GM23338 (cell line): ENCODE measurements at regions not wholly inside any gene's neighbourhood (a gene's known extent, or its start where the extent isn't known, plus 50 kb on each side); places are given as distances from the start of the nearest gene placed in this dataset.

Source experiments
- CREB1 ChIP-seq: fragments of 250-450 bp; sonication (Bioruptor Pico); IDR thresholded peaks from 2 replicates; pipeline ENCODE4 v1.5.0; 2020; ENCODE audit warnings: low read depth, mild to moderate bottlenecking, moderate library complexity
- EZH2 ChIP-seq: fragments of 200-600 bp; sonication (generic); IDR thresholded peaks from one replicate; pipeline ENCODE4 v1.8.0; 2017; ENCODE audit warnings: antibody characterized with exemption, mild to moderate bottlenecking, low read depth; ENCODE audit not compliant: unreplicated experiment
- EZH2phosphoT487 ChIP-seq: fragments of 200-600 bp; sonication (generic); IDR thresholded peaks from one replicate; pipeline ENCODE4 v1.8.1; 2018; ENCODE audit warnings: antibody characterized with exemption; ENCODE audit not compliant: unreplicated experiment
- JUNB ChIP-seq: IDR thresholded peaks from one replicate; pipeline ENCODE4 v1.6.1; 2016; ENCODE audit warnings: antibody characterized with exemption; ENCODE audit not compliant: unreplicated experiment
- NANOG ChIP-seq: IDR thresholded peaks from 2 replicates; pipeline ENCODE4 v1.6.1; 2016; ENCODE audit warnings: antibody characterized with exemption, borderline replicate concordance
- POLR2AphosphoS5 ChIP-seq: IDR thresholded peaks from 2 replicates; pipeline ENCODE4 v1.6.1; 2016; ENCODE audit warnings: antibody characterized with exemption, low read depth
- STAT1 ChIP-seq: IDR thresholded peaks from one replicate; pipeline ENCODE4 v1.6.1; 2016; ENCODE audit warnings: antibody characterized with exemption; ENCODE audit not compliant: unreplicated experiment
- ZNF114 ChIP-seq: fragments of 250-450 bp; sonication (Bioruptor Pico); IDR thresholded peaks from 2 replicates; pipeline ENCODE4 v1.5.0; 2020; ENCODE audit warnings: mild to moderate bottlenecking, moderate library complexity
- ZNF331 ChIP-seq: fragments of 250-450 bp; sonication (Bioruptor Pico); IDR thresholded peaks from 2 replicates; pipeline ENCODE4 v1.5.0; 2020; ENCODE audit warnings: low read depth, mild to moderate bottlenecking, moderate library complexity
- ZNF462 ChIP-seq: fragments of 250-450 bp; sonication (Bioruptor Pico); IDR thresholded peaks from 2 replicates; pipeline ENCODE4 v1.5.0; 2020; ENCODE audit warnings: mild to moderate bottlenecking, moderate library complexity
- TF ChIP-seq, protein P1 (sequence below), 2 experiments: fragments of 200-600 bp in 1 of 2; sonication (generic) in 1 of 2; conservative IDR thresholded peaks; 2 replicates each; pipeline versions ENCODE4 v1.5.1 to v1.6.1; 2016 to 2017; ENCODE audit warnings: antibody characterized with exemption in 2 of 2, low read depth in 2 of 2, mild to moderate bottlenecking in 2 of 2, moderate library complexity in 1 of 2
- TF ChIP-seq, protein P2 (sequence below): IDR thresholded peaks from one replicate; pipeline ENCODE4 v1.6.1; 2018; ENCODE audit warnings: antibody characterized with exemption; ENCODE audit not compliant: unreplicated experiment
- TF ChIP-seq, protein P3 (sequence below): IDR thresholded peaks from 2 replicates; pipeline ENCODE4 v1.6.1; 2016; ENCODE audit warnings: antibody characterized with exemption

GRCh38 chr11:13120691-13121090 lies 111.6 kb downstream of the RASSF10 start:
- TF ChIP-seq, protein P1, sequence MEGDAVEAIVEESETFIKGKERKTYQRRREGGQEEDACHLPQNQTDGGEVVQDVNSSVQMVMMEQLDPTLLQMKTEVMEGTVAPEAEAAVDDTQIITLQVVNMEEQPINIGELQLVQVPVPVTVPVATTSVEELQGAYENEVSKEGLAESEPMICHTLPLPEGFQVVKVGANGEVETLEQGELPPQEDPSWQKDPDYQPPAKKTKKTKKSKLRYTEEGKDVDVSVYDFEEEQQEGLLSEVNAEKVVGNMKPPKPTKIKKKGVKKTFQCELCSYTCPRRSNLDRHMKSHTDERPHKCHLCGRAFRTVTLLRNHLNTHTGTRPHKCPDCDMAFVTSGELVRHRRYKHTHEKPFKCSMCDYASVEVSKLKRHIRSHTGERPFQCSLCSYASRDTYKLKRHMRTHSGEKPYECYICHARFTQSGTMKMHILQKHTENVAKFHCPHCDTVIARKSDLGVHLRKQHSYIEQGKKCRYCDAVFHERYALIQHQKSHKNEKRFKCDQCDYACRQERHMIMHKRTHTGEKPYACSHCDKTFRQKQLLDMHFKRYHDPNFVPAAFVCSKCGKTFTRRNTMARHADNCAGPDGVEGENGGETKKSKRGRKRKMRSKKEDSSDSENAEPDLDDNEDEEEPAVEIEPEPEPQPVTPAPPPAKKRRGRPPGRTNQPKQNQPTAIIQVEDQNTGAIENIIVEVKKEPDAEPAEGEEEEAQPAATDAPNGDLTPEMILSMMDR (conservative IDR thresholded peaks at IDR 0.05; ENCODE audit: low read depth in 2 of 2), result no peak
- no peak for TF ChIP-seq POLR2AphosphoS5
- TF ChIP-seq EZH2, result no peak
- TF ChIP-seq, protein P2, sequence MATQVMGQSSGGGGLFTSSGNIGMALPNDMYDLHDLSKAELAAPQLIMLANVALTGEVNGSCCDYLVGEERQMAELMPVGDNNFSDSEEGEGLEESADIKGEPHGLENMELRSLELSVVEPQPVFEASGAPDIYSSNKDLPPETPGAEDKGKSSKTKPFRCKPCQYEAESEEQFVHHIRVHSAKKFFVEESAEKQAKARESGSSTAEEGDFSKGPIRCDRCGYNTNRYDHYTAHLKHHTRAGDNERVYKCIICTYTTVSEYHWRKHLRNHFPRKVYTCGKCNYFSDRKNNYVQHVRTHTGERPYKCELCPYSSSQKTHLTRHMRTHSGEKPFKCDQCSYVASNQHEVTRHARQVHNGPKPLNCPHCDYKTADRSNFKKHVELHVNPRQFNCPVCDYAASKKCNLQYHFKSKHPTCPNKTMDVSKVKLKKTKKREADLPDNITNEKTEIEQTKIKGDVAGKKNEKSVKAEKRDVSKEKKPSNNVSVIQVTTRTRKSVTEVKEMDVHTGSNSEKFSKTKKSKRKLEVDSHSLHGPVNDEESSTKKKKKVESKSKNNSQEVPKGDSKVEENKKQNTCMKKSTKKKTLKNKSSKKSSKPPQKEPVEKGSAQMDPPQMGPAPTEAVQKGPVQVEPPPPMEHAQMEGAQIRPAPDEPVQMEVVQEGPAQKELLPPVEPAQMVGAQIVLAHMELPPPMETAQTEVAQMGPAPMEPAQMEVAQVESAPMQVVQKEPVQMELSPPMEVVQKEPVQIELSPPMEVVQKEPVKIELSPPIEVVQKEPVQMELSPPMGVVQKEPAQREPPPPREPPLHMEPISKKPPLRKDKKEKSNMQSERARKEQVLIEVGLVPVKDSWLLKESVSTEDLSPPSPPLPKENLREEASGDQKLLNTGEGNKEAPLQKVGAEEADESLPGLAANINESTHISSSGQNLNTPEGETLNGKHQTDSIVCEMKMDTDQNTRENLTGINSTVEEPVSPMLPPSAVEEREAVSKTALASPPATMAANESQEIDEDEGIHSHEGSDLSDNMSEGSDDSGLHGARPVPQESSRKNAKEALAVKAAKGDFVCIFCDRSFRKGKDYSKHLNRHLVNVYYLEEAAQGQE, result no peak
- TF ChIP-seq EZH2phosphoT487, result no peak
- no peak for TF ChIP-seq NANOG
- no peak for TF ChIP-seq ZNF114 (CRISPR knock-in tag)
- TF ChIP-seq CREB1 (CRISPR knock-in tag), result no peak
- TF ChIP-seq ZNF331 (CRISPR knock-in tag), result no peak
- no peak for TF ChIP-seq JUNB
- TF ChIP-seq, protein P3, sequence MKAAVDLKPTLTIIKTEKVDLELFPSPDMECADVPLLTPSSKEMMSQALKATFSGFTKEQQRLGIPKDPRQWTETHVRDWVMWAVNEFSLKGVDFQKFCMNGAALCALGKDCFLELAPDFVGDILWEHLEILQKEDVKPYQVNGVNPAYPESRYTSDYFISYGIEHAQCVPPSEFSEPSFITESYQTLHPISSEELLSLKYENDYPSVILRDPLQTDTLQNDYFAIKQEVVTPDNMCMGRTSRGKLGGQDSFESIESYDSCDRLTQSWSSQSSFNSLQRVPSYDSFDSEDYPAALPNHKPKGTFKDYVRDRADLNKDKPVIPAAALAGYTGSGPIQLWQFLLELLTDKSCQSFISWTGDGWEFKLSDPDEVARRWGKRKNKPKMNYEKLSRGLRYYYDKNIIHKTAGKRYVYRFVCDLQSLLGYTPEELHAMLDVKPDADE, result no peak
- no peak for TF ChIP-seq ZNF462 (CRISPR knock-in tag)
- TF ChIP-seq STAT1, result no peak
